Hematopoietic multipotent progenitor cell treated with erythropoietin and hydrocortisone succinate and interleukin-3 and kit ligand, for 4 days (in vitro differentiated cells): ENCODE measurements at regions not wholly inside any gene's neighbourhood (a gene's known extent, or its start where the extent isn't known, plus 50 kb on each side); places are given as distances from the start of the nearest gene placed in this dataset.
A peak's percentile ranks its signal among the peaks of the same experiment; 100 is the strongest.
"Not testable (repeated sequence)": the region's sequence is repeated elsewhere in the genome, so short reads cannot be mapped to it uniquely, and the experiment has no call there.

Experiments
- DNase-seq: peaks from one replicate; pipeline ENCODE4 v3.0.0-alpha.2; 2015

GRCh38 chr7:50251765-50252164 lies 52.8 kb upstream of the IKZF1 start:
- no peak for DNase-seq

GRCh38 chr7:50246551-50246950 lies 58.0 kb upstream of the IKZF1 start:
- peak; percentile 49 for DNase-seq

GRCh38 chr7:50242111-50242510 lies 62.4 kb upstream of the IKZF1 start:
- not testable (repeated sequence) for DNase-seq

- not testable (repeated sequence) for DNase-seq
Measured at GRCh38 chr7:50240699-50241098, 63.8 kb upstream of the IKZF1 start.

GRCh38 chr7:50229964-50230363 lies 74.6 kb upstream of the IKZF1 start:
- peak; percentile 79 for DNase-seq

- DNase-seq: peak; percentile 75
Measured at GRCh38 chr7:50228148-50228547, 76.4 kb upstream of the IKZF1 start.

GRCh38 chr7:50227726-50228125 lies 76.8 kb upstream of the IKZF1 start:
- DNase-seq: peak; percentile 87

- no peak for DNase-seq
Measured at GRCh38 chr7:50226669-50227068, 77.8 kb upstream of the IKZF1 start.

GRCh38 chr7:50226145-50226544 lies 78.4 kb upstream of the IKZF1 start:
- DNase-seq: peak; percentile 56

GRCh38 chr7:50221433-50221832 lies 83.1 kb upstream of the IKZF1 start:
- no peak for DNase-seq

- DNase-seq: no peak
Measured at GRCh38 chr7:50221028-50221427, 83.5 kb upstream of the IKZF1 start.

- no peak for DNase-seq
Measured at GRCh38 chr7:50220273-50220672, 84.2 kb upstream of the IKZF1 start.

- DNase-seq: peak; percentile 85
Measured at GRCh38 chr7:50217821-50218281, 86.7 kb upstream of the IKZF1 start.

GRCh38 chr7:50217401-50217800 lies 87.1 kb upstream of the IKZF1 start:
- DNase-seq: no peak

GRCh38 chr7:50216626-50217025 lies 87.9 kb upstream of the IKZF1 start:
- no peak for DNase-seq

- DNase-seq: peak; percentile 64
Measured at GRCh38 chr7:50214771-50215170, 89.7 kb upstream of the IKZF1 start.

GRCh38 chr7:50214126-50214670 lies 90.3 kb upstream of the IKZF1 start:
- DNase-seq: peak; percentile 57

GRCh38 chr7:50213622-50214017 lies 90.9 kb upstream of the IKZF1 start:
- DNase-seq: no peak

GRCh38 chr7:50212666-50213621 lies 91.6 kb upstream of the IKZF1 start:
- DNase-seq: peak; percentile 93

GRCh38 chr7:50212016-50212325 lies 92.5 kb upstream of the IKZF1 start:
- no peak for DNase-seq

GRCh38 chr7:50211130-50212015 lies 93.1 kb upstream of the IKZF1 start:
- DNase-seq: no peak

- DNase-seq: peak; percentile 45
Measured at GRCh38 chr7:50210706-50211115, 93.8 kb upstream of the IKZF1 start.

- no peak for DNase-seq
Measured at GRCh38 chr7:50209461-50210135, 94.9 kb upstream of the IKZF1 start.
